ENCODE measurements at regions not wholly inside any gene's neighbourhood (a gene's known extent, or its start where the extent isn't known, plus 50 kb on each side); places are given as distances from the start of the nearest gene placed in this dataset.
"Not testable (repeated sequence)": the region's sequence is repeated elsewhere in the genome, so short reads cannot be mapped to it uniquely, and the experiment has no call there.

GRCh38 chr7:54390565-54390964, 151.6 kb upstream of the VSTM2A start:
- no peak for DNase-seq (ENCODE audit: low read depth)
- in situ Hi-C loops (cut with HindIII; ENCODE audit: low pct_unique_long_range_greater_than_20kb, low sequenced_read_pairs), result no loop called here

DNA sequence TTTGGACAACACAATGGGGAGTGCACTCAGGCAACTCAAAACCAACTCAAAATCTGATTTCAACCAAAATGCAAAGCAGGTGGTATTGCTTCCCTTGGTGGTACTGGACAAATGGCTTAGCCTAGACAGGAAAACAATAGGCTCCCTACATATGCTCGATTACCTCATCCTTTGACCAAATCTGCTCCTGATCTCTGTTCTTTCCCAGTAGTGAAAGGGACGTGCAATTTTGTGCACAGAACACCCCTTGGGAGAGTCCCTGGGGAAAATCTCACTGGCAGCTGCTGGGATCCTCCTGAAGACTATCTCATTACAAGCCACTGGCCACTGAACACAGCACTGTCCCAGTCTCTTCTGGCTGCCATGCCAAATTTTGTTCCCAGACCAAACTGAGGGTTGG, 149.2 kb upstream of the VSTM2A start:
- in situ Hi-C loops (cut with HindIII; ENCODE audit: low pct_unique_long_range_greater_than_20kb, low sequenced_read_pairs), result no loop called here
- no peak for DNase-seq (ENCODE audit: low read depth)

- in situ Hi-C loops (cut with HindIII; ENCODE audit: low pct_unique_long_range_greater_than_20kb, low sequenced_read_pairs), result no loop called here
- no peak for DNase-seq (ENCODE audit: low read depth)
These were observed 147.3 kb upstream of the VSTM2A start for GRCh38 chr7:54394834-54395233.

GRCh38 chr7:54397836-54398612, 144.2 kb upstream of the VSTM2A start:
- in situ Hi-C loops (cut with HindIII; ENCODE audit: low pct_unique_long_range_greater_than_20kb, low sequenced_read_pairs), result no loop called here
- no peak for DNase-seq (ENCODE audit: low read depth)

GRCh38 chr7:54398863-54399262, 143.3 kb upstream of the VSTM2A start:
- in situ Hi-C loops (cut with HindIII; ENCODE audit: low pct_unique_long_range_greater_than_20kb, low sequenced_read_pairs), result no loop called here
- DNase-seq (ENCODE audit: low read depth), result no peak

DNA sequence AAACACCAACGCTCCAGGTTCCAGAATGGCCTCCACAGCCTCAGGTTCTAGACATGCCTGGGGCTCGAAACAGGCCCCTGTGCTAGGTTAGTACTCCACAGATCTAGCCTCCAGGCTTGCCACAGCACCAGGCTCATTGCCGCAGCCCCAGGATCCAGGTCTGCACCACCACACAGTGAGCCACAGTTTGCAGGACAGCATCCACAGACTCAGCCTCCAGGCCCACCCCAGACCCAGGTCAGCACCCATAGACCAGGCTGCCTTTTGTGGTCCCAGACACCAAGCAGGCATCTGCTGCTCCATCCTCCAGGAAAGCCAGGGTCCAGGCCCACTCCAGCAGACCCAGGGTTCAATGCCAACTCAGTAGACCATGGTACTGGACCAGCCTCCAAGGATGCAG, 132.3 kb upstream of the VSTM2A start:
- in situ Hi-C loops (cut with HindIII; ENCODE audit: low pct_unique_long_range_greater_than_20kb, low sequenced_read_pairs), result no loop called here
- DNase-seq (ENCODE audit: low read depth), result no peak

DNA sequence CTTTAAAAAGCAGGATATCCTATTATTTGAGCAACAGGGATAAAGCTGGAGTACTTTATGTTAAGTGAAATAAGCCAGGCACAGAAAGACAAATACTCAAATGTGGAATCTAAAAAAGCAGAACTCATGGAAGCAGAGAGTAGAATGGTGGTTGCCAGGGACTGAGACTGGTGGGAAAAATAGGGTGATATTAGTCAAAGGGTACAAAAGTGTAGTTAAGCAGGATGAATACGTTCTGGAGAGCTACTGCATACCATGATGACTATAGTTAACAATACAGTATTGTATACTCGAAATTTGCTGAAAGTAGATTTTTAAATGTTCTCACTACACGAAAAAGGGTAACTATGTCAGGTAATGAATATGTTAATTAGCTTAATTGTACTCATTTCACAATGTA, 125.5 kb upstream of the VSTM2A start:
- no peak for DNase-seq (ENCODE audit: low read depth)
- in situ Hi-C loops (cut with HindIII; ENCODE audit: low pct_unique_long_range_greater_than_20kb, low sequenced_read_pairs), result no loop called here

GRCh38 chr7:54419209-54419608, 123.0 kb upstream of the VSTM2A start:
- DNase-seq (ENCODE audit: low read depth), result no peak
- in situ Hi-C loops (cut with HindIII; ENCODE audit: low pct_unique_long_range_greater_than_20kb, low sequenced_read_pairs), result no loop called here

GRCh38 chr7:54426406-54426805, 115.8 kb upstream of the VSTM2A start:
- DNase-seq (ENCODE audit: low read depth), result no peak
- in situ Hi-C loops (cut with HindIII; ENCODE audit: low pct_unique_long_range_greater_than_20kb, low sequenced_read_pairs), result no loop called here

- in situ Hi-C loops (cut with HindIII; ENCODE audit: low pct_unique_long_range_greater_than_20kb, low sequenced_read_pairs), result no loop called here
- DNase-seq (ENCODE audit: low read depth), result no peak
These were observed 113.1 kb upstream of the VSTM2A start for GRCh38 chr7:54429111-54429510.

- DNase-seq (ENCODE audit: low read depth), result no peak
- in situ Hi-C loops (cut with HindIII; ENCODE audit: low pct_unique_long_range_greater_than_20kb, low sequenced_read_pairs), result no loop called here
These were observed 102.8 kb upstream of the VSTM2A start for GRCh38 chr7:54439391-54439790.

DNA sequence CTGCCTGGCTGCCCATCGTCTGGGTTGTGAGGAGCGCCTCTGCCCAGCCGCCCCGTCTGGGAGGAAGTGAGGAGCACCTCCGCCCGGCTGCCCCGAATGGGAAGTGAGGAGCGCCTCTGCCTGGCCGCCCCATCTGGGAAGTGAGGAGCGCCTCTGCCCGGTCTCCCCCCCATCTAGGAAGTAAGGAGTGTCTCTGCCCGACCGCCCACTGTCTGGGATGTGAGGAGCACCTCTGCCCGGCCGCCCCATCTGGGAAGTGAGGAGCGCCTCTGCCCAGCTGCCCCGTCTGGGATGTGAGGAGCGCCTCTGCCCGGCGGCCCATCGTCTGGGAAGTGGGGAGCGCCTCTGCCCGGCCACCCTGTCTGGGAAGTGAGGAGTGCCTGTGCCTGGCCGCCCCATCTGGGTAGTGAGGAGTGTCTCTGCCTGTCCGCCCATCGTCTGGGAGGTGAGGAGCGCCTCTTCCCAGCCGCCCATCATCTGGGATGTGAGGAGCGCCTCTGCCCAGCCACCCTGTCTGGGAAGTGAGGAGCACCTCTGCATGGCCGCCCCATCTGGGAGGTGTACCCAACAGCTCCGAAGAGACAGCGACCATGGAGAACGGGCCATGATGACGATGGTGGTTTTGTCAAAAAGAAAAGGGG, 98.0 kb upstream of the VSTM2A start:
- DNase-seq (ENCODE audit: low read depth); in situ Hi-C loops (cut with HindIII; ENCODE audit: low pct_unique_long_range_greater_than_20kb, low sequenced_read_pairs): not testable (repeated sequence)

- DNase-seq (ENCODE audit: low read depth); in situ Hi-C loops (cut with HindIII; ENCODE audit: low pct_unique_long_range_greater_than_20kb, low sequenced_read_pairs): not testable (repeated sequence)
These were observed 89.0 kb upstream of the VSTM2A start for GRCh38 chr7:54453168-54453567.

- in situ Hi-C loops (cut with HindIII; ENCODE audit: low pct_unique_long_range_greater_than_20kb, low sequenced_read_pairs); DNase-seq (ENCODE audit: low read depth): not testable (repeated sequence)
These were observed 87.5 kb upstream of the VSTM2A start for GRCh38 chr7:54454700-54455099.

GRCh38 chr7:54465095-54465494, 77.1 kb upstream of the VSTM2A start:
- in situ Hi-C loops (cut with HindIII; ENCODE audit: low pct_unique_long_range_greater_than_20kb, low sequenced_read_pairs), result no loop called here
- DNase-seq (ENCODE audit: low read depth), result no peak

DNA sequence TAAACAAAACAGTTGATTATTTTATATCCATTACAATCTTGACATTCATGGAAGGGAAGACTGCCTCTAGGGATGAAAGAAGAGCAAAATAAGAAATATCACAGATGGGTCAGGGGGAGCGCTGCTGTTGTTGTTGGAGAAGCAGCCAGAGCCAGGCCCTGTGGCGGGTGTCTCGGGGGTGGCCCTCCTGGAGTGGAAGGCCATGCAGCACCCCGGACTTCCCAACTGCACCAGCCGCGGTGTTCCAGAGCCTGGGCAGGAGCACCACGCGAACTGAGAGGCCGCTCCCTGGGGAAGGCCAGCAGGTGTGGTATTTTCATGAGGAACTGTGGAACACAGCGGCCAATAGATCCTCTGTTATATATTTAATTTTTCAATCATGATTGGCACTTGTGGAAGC, 72.4 kb upstream of the VSTM2A start:
- in situ Hi-C loops (cut with HindIII; ENCODE audit: low pct_unique_long_range_greater_than_20kb, low sequenced_read_pairs), result no loop called here

GRCh38 chr7:54476609-54477008, 65.6 kb upstream of the VSTM2A start:
- no peak for DNase-seq (ENCODE audit: low read depth)
- in situ Hi-C loops (cut with HindIII; ENCODE audit: low pct_unique_long_range_greater_than_20kb, low sequenced_read_pairs), result no loop called here

More for the DNA sequence above, 72.4 kb upstream of the VSTM2A start:
- no peak for DNase-seq (ENCODE audit: low read depth)

- in situ Hi-C loops (cut with HindIII; ENCODE audit: low pct_unique_long_range_greater_than_20kb, low sequenced_read_pairs), result no loop called here
- DNase-seq (ENCODE audit: low read depth), result no peak
These were observed 65.1 kb upstream of the VSTM2A start for GRCh38 chr7:54477083-54477482.

DNA sequence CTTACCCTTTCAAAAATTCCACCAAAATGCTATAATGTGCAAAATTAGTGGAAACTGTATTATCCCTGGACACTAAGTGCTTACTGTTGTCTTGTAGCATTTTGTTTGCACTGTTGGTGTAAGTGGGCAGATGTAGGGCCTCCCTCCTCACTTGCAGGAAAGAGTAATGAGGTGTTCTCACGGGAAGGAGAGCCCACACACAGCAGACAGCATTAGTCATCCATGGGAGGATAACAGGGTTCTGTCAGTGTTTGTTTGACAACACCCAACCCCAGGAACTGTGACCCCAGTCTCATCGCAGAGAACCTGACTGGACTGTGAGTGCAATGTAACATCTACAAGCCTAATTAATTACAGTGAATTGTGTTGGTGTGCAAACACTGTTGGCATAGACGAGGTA, 58.7 kb upstream of the VSTM2A start:
- in situ Hi-C loops (cut with HindIII; ENCODE audit: low pct_unique_long_range_greater_than_20kb, low sequenced_read_pairs), result no loop called here
- DNase-seq (ENCODE audit: low read depth), result no peak

DNA sequence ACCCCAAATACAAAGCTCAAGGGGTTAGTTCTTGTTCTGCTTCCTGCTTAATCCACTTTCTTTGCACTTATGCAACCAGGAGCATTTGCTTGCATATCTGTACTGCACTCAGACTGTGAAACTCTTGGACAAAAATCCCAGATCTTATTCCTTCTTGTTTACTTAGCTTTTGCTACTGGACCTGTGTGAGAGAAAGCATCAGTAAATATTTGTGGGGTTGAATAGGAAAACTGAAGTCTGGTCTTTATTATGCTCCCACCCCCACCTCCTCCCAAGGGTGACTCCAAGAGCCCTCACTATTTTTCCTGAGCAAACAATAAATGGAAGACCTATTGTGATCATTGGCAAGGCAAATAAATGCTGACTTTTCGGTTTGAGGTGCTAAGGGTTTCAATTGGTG, 57.1 kb upstream of the VSTM2A start:
- no peak for DNase-seq (ENCODE audit: low read depth)
- in situ Hi-C loops (cut with HindIII; ENCODE audit: low pct_unique_long_range_greater_than_20kb, low sequenced_read_pairs), result no loop called here

All from Caki2 (cell line).